ENCODE measurements at regions not wholly inside any gene's neighbourhood (a gene's known extent, or its start where the extent isn't known, plus 50 kb on each side); places are given as distances from the start of the nearest gene placed in this dataset.

DNA sequence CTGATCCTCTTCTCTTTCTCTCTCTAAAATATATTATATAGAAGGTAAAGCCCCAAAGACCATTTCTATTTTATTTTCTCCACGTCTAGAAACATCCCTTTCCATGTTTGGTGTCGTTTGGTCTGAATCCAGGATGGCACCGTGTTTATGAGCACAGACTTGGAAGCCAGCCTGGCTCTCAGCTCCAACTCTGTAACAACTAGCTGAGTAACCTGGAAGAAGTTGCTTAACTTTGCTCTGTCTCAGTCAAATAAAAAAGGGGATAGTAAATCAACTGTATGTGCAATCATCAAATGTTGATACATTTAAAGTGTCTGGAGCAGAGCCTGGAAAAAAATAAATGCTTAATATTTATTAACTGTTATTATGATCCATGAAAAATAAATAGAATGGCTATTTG is 249.8 kb upstream of the MAF start:
- H3K36me3 ChIP-seq (ENCODE audit: insufficient read depth, low read length), result no peaks in the 10 kb centered on the region
- no peak overlapping the region for H3K4me3 ChIP-seq (ENCODE audit: low read length)
- H3K4me2 ChIP-seq (ENCODE audit: low read length), result no peak overlapping the region
- no peak overlapping the region for H3K9ac ChIP-seq (ENCODE audit: low read depth, low read length)
- no peaks in the 10 kb centered on the region for H3K9me3 ChIP-seq (replicated peaks; ENCODE audit: low read length)
- no peaks in the 10 kb centered on the region for H3K27me3 ChIP-seq (ENCODE audit: control insufficient read depth, insufficient read depth, low read length)
- H3K4me1 ChIP-seq (ENCODE audit: control insufficient read depth, insufficient read depth, low read length), result no peaks in the 10 kb centered on the region

DNA sequence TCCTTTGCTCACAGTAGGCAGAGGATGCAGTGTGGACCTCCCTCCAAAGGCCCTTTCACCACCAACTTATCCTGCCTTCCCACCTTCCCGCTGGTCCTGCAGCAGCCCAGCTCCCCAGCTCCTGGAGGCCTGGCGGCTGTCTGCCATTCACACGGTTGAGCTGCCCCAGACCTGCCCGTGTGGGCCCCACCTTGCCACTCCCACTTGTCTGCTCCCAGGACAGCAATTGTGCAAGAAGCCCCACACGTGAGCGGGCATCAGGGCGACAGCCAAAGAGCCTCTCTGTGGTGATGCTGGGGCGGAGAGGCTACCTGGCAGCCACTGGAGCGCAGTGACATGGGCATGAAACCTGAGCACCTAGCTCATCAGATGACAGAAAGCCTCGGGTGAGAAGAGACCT is 248.6 kb upstream of the MAF start:
- Histone ChIP-seq H3K36me3 (ENCODE audit: insufficient read depth, low read length) (no peaks in the 10 kb centered on the region), H3K27me3 (ENCODE audit: control insufficient read depth, insufficient read depth, low read length) (no peaks in the 10 kb centered on the region), H3K9me3 (replicated peaks; ENCODE audit: low read length) (no peaks in the 10 kb centered on the region), H3K4me3 (ENCODE audit: low read length) (no peak overlapping the region), H3K4me2 (ENCODE audit: low read length) (no peak overlapping the region), H3K4me1 (ENCODE audit: control insufficient read depth, insufficient read depth, low read length) (no peaks in the 10 kb centered on the region), H3K9ac (ENCODE audit: low read depth, low read length) (no peak overlapping the region)

DNA sequence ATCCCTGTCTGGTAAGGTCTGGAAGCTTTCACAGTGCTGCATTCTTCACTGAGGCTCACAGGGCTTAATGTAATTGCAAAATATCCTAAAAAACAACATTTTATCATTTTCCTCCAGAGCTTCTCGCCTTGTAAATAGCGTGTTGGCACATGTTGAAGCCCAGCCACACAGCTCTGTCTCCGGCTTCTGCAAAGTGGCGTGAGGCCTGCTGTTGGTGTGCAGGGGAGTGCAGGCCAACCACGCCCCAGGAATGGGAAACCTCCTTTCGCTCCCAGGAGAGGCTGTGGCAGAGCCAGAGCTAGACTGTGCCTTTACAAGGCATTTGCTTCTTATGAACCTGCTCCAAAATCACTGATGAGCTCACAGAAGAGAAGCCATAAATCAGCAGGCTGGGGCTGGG is 248.2 kb upstream of the MAF start:
- Histone ChIP-seq H3K9ac (ENCODE audit: low read depth, low read length) (no peak overlapping the region), H3K4me1 (ENCODE audit: control insufficient read depth, insufficient read depth, low read length) (no peaks in the 10 kb centered on the region), H3K4me2 (ENCODE audit: low read length) (no peak overlapping the region)

DNA sequence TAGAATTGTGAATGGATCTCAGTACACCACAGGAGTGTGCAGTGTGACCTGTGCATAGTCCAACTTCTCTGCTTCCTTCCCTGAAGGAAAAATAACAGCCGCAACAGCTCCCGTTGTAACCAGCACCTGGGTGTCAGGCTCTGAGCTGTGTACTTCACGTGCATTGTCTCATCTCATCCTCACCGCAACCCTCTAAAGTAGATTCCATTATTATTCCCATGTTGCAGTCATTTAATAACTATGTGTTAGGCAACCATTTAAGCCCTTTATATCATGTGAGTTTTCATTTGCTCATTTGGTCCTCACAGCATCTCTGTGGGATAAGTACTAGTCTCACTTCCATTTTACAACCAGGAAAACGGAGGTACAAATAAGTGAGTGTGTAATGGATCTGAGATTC is 247.0 kb upstream of the MAF start:
- Histone ChIP-seq H3K36me3 (ENCODE audit: insufficient read depth, low read length) (no peaks in the 10 kb centered on the region), H3K27me3 (ENCODE audit: control insufficient read depth, insufficient read depth, low read length) (no peaks in the 10 kb centered on the region), H3K4me1 (ENCODE audit: control insufficient read depth, insufficient read depth, low read length) (no peaks in the 10 kb centered on the region), H3K9ac (ENCODE audit: low read depth, low read length) (no peak overlapping the region), H3K9me3 (replicated peaks; ENCODE audit: low read length) (no peaks in the 10 kb centered on the region), H3K4me2 (ENCODE audit: low read length) (no peak overlapping the region), H3K4me3 (ENCODE audit: low read length) (no peak overlapping the region)

More for the DNA sequence above, 248.2 kb upstream of the MAF start:
- Histone ChIP-seq H3K9me3 (replicated peaks; ENCODE audit: low read length) (no peaks in the 10 kb centered on the region), H3K36me3 (ENCODE audit: insufficient read depth, low read length) (no peaks in the 10 kb centered on the region), H3K4me3 (ENCODE audit: low read length) (no peak overlapping the region), H3K27me3 (ENCODE audit: control insufficient read depth, insufficient read depth, low read length) (no peaks in the 10 kb centered on the region)

DNA sequence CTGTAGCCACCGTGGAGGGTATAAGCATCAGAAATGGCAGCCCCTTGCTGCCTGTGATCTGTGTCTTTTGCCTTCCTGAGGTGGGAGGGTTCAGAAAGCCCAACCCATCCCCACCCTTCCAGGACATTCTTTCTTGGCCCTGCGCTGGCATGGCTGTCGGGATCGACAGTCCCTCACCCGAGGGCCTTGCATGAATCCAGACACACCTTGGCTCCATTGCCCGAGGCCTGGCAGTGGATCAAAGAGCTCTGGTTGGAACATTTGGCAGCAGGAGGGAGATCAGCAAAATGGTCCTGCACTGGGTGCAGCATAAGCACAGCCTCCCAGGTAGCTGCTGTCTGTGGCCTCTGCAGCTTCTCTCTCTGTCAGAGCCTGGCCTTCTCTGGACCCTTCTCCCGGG is 246.6 kb upstream of the MAF start:
- Histone ChIP-seq H3K4me2 (ENCODE audit: low read length) (no peak overlapping the region), H3K9me3 (replicated peaks; ENCODE audit: low read length) (no peaks in the 10 kb centered on the region), H3K4me1 (ENCODE audit: control insufficient read depth, insufficient read depth, low read length) (no peaks in the 10 kb centered on the region), H3K9ac (ENCODE audit: low read depth, low read length) (no peak overlapping the region), H3K27me3 (ENCODE audit: control insufficient read depth, insufficient read depth, low read length) (no peaks in the 10 kb centered on the region), H3K36me3 (ENCODE audit: insufficient read depth, low read length) (no peaks in the 10 kb centered on the region), H3K4me3 (ENCODE audit: low read length) (no peak overlapping the region)

DNA sequence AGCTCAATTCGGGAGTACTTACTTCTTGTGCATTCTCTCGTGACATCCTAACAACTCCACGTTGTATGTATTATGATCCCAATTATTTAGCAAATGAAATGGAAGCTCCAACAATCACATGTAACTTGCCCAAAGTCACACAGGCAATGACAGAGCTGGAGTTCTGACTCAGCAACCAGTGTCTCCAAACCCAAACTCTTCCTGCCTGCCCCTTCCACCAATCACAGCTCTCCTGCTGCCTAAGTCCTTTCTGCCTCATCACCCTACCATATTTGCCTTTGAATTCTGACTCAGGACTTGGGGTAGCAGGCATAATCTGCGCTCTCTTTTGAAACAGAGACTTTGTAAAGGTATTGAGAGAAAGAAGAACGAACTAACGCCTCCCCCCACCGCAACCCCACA is 245.2 kb upstream of the MAF start:
- Histone ChIP-seq H3K36me3 (ENCODE audit: insufficient read depth, low read length) (no peaks in the 10 kb centered on the region), H3K4me3 (ENCODE audit: low read length) (no peak overlapping the region), H3K9me3 (replicated peaks; ENCODE audit: low read length) (no peaks in the 10 kb centered on the region), H3K4me2 (ENCODE audit: low read length) (no peak overlapping the region), H3K27me3 (ENCODE audit: control insufficient read depth, insufficient read depth, low read length) (no peaks in the 10 kb centered on the region), H3K4me1 (ENCODE audit: control insufficient read depth, insufficient read depth, low read length) (no peaks in the 10 kb centered on the region), H3K9ac (ENCODE audit: low read depth, low read length) (no peak overlapping the region)

DNA sequence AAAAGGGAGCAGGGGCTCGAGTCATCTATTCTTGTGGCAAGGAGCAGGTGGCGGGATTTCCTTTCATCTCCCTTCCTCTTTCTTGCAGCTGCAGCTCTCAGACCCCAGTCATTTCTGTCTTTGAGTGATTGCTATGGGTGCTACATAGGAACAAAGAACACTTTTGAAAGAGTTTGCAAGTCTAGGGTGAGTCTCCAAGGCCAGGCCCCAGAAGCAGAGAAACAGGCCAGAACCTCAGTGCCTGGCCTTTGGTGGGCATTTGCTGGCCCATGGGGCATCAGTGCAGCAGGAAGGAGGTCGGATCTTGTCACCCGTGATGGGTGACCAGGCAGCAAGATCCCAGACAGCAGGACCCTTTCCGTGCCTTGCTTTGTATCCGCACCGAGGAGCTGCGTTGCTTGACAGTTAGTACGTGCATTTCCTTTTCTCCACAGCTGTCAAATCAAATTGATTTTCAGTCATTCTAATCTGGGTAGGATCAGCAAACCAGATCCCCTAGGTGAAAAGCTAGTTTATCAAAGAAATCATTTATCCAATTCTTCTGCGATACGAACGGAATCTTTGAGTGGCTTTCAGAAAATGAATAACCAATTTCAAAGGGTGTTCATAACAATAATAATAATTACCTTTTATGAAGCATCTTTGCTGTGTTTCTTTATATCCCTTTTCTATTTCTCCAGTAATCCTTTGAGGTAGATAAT is 244.6 kb upstream of the MAF start:
- no peak overlapping the region for H3K9ac ChIP-seq (ENCODE audit: low read depth, low read length)
- H3K4me3 ChIP-seq (ENCODE audit: low read length), result no peak overlapping the region
- H3K4me1 ChIP-seq (ENCODE audit: control insufficient read depth, insufficient read depth, low read length), result no peaks in the 10 kb centered on the region

DNA sequence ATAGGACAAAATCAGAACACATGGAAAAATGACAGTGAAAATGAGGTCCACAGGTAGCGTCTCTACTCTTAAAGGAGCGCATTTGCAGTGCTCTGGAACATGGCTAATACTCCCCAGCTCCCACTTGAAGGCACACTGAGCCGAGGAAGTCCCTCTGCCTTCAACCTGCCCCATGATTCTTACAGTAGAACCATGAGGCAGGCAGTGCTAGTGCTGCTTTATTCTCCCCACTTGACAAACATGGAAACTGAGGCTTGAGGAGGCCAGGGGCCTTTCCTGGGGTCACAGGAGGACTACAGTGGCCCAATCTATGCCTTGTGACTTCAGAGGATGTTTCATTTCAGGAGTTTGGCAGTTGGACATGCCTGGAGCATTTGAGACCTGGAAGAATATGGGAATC is 244.1 kb upstream of the MAF start:
- no peak overlapping the region for H3K9ac ChIP-seq (ENCODE audit: low read depth, low read length)
- H3K36me3 ChIP-seq (ENCODE audit: insufficient read depth, low read length), result no peaks in the 10 kb centered on the region
- H3K4me1 ChIP-seq (ENCODE audit: control insufficient read depth, insufficient read depth, low read length), result no peaks in the 10 kb centered on the region
- no peaks in the 10 kb centered on the region for H3K9me3 ChIP-seq (replicated peaks; ENCODE audit: low read length)
- no peak overlapping the region for H3K4me3 ChIP-seq (ENCODE audit: low read length)
- no peak overlapping the region for H3K4me2 ChIP-seq (ENCODE audit: low read length)
- H3K27me3 ChIP-seq (ENCODE audit: control insufficient read depth, insufficient read depth, low read length), result peaks cover 3% of the 10 kb centered on the region

More for the DNA sequence above, 244.6 kb upstream of the MAF start:
- Histone ChIP-seq H3K27me3 (ENCODE audit: control insufficient read depth, insufficient read depth, low read length) (peaks cover under 1% of the 10 kb centered on the region), H3K9me3 (replicated peaks; ENCODE audit: low read length) (no peaks in the 10 kb centered on the region), H3K36me3 (ENCODE audit: insufficient read depth, low read length) (no peaks in the 10 kb centered on the region), H3K4me2 (ENCODE audit: low read length) (no peak overlapping the region)

DNA sequence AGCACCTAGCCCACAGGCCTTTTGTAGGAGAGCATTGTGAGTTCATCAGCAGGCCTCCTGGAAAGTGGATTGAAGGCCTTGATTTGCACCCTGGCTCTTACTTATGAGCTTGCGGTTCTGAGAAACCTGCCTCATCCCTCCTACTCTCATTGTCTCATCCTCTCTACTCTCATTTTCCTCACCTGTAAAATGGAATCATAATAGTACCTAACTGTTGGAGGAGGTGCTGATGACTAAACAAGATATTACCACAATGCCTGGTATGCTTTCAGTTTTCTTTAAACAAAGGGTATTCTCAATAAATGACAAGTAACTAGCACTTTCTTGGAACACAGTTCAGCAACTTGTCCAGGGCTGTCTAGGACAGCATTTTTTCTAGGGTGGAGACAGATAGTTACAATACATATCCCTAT is 243.1 kb upstream of the MAF start:
- no peak overlapping the region for H3K9ac ChIP-seq (ENCODE audit: low read depth, low read length)
- H3K36me3 ChIP-seq (ENCODE audit: insufficient read depth, low read length), result no peaks in the 10 kb centered on the region
- no peak overlapping the region for H3K4me2 ChIP-seq (ENCODE audit: low read length)
- no peaks in the 10 kb centered on the region for H3K4me1 ChIP-seq (ENCODE audit: control insufficient read depth, insufficient read depth, low read length)
- H3K9me3 ChIP-seq (replicated peaks; ENCODE audit: low read length), result no peaks in the 10 kb centered on the region
- H3K4me3 ChIP-seq (ENCODE audit: low read length), result no peak overlapping the region
- peaks cover 3% of the 10 kb centered on the region for H3K27me3 ChIP-seq (ENCODE audit: control insufficient read depth, insufficient read depth, low read length)

DNA sequence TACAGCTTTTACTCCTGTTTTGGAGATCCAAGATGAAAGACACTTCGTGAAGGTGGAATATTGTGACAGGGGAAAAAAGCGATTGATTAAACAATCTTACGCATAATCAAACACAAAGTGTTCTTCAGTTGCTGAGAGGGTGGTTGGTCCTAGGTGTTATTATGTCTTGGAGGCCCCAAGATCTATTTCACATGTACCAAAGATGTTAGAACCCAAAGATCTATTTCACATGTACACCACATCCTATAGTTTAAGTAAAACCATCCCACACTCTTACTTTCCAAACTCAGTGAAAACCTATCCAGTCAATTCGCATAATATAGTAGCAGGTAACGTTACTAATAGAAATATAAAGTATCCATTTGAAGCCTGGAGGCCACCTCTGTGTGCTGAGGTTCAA is 242.6 kb upstream of the MAF start:
- Histone ChIP-seq H3K36me3 (ENCODE audit: insufficient read depth, low read length) (no peaks in the 10 kb centered on the region), H3K9me3 (replicated peaks; ENCODE audit: low read length) (no peaks in the 10 kb centered on the region)

DNA sequence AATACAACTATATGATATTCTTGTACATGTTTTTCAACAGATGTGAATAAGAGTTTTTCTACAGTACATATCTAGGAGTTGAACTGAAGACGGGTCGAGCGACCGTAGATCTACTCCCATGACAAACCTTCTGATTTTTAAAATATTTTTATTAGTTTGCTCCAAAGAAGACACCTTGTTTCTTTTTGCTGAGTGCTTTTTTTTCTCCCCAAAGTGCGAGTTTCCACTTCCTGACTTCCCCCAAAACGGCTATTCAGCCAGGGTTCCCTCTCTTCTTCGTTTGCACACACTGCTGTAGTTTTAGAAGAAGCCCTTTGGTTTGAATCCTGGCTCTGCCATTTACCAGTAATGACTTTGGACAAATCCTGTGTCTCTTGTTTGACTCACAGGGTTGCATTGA is 241.7 kb upstream of the MAF start:
- Histone ChIP-seq H3K9me3 (replicated peaks; ENCODE audit: low read length) (no peaks in the 10 kb centered on the region), H3K9ac (ENCODE audit: low read depth, low read length) (no peak overlapping the region), H3K27me3 (ENCODE audit: control insufficient read depth, insufficient read depth, low read length) (peaks cover 10% of the 10 kb centered on the region), H3K4me2 (ENCODE audit: low read length) (no peak overlapping the region), H3K4me1 (ENCODE audit: control insufficient read depth, insufficient read depth, low read length) (no peaks in the 10 kb centered on the region), H3K4me3 (ENCODE audit: low read length) (no peak overlapping the region), H3K36me3 (ENCODE audit: insufficient read depth, low read length) (no peaks in the 10 kb centered on the region)

More for the DNA sequence above, 242.6 kb upstream of the MAF start:
- Histone ChIP-seq H3K4me1 (ENCODE audit: control insufficient read depth, insufficient read depth, low read length) (no peaks in the 10 kb centered on the region), H3K4me3 (ENCODE audit: low read length) (no peak overlapping the region), H3K4me2 (ENCODE audit: low read length) (no peak overlapping the region), H3K27me3 (ENCODE audit: control insufficient read depth, insufficient read depth, low read length) (peaks cover 3% of the 10 kb centered on the region), H3K9ac (ENCODE audit: low read depth, low read length) (no peak overlapping the region)
